ENCODE measurements at regions not wholly inside any gene's neighbourhood (a gene's known extent, or its start where the extent isn't known, plus 50 kb on each side); places are given as distances from the start of the nearest gene placed in this dataset.

GRCh38 chr2:12881952-12882351 lies 165.2 kb downstream of the TRIB2 start:
- no peak for TF ChIP-seq CTCF (IDR thresholded peaks at IDR 0.05; ENCODE audit: unreplicated experiment)
- no peak overlapping the region for H3K4me3 Mint-ChIP-seq (ENCODE audit: unreplicated experiment)
- peaks cover 3% of the 10 kb centered on the region for H3K4me1 Mint-ChIP-seq (ENCODE audit: unreplicated experiment)
- H3K36me3 Mint-ChIP-seq (ENCODE audit: low read depth, unreplicated experiment): no peaks in the 10 kb centered on the region
- H3K27ac Mint-ChIP-seq (ENCODE audit: unreplicated experiment): no peak overlapping the region
- no peaks in the 10 kb centered on the region for H3K27me3 Mint-ChIP-seq (ENCODE audit: unreplicated experiment)
- DNase-seq (ENCODE audit: low spot score): no peak
- no peaks in the 10 kb centered on the region for H3K9me3 Mint-ChIP-seq (ENCODE audit: unreplicated experiment)

- H3K36me3 Mint-ChIP-seq (ENCODE audit: low read depth, unreplicated experiment): no peaks in the 10 kb centered on the region
- H3K9me3 Mint-ChIP-seq (ENCODE audit: unreplicated experiment): no peaks in the 10 kb centered on the region
- H3K4me1 Mint-ChIP-seq (ENCODE audit: unreplicated experiment): peaks cover 3% of the 10 kb centered on the region
- no peak overlapping the region for H3K4me3 Mint-ChIP-seq (ENCODE audit: unreplicated experiment)
- no peaks in the 10 kb centered on the region for H3K27me3 Mint-ChIP-seq (ENCODE audit: unreplicated experiment)
- DNase-seq (ENCODE audit: low spot score): no peak
- no peak overlapping the region for H3K27ac Mint-ChIP-seq (ENCODE audit: unreplicated experiment)
- no peak for TF ChIP-seq CTCF (IDR thresholded peaks at IDR 0.05; ENCODE audit: unreplicated experiment)
These were observed 165.7 kb downstream of the TRIB2 start for GRCh38 chr2:12882393-12882792.

GRCh38 chr2:12883906-12884305 lies 167.2 kb downstream of the TRIB2 start:
- no peak for TF ChIP-seq CTCF (IDR thresholded peaks at IDR 0.05; ENCODE audit: unreplicated experiment)
- Mint-ChIP-seq H3K9me3 (ENCODE audit: unreplicated experiment) (no peaks in the 10 kb centered on the region), H3K4me3 (ENCODE audit: unreplicated experiment) (no peak overlapping the region), H3K36me3 (ENCODE audit: low read depth, unreplicated experiment) (no peaks in the 10 kb centered on the region), H3K4me1 (ENCODE audit: unreplicated experiment) (peaks cover 3% of the 10 kb centered on the region), H3K27ac (ENCODE audit: unreplicated experiment) (no peak overlapping the region), H3K27me3 (ENCODE audit: unreplicated experiment) (no peaks in the 10 kb centered on the region)
- no peak for DNase-seq (ENCODE audit: low spot score)

GRCh38 chr2:12884713-12885282 lies 168.1 kb downstream of the TRIB2 start:
- no peak for TF ChIP-seq CTCF (IDR thresholded peaks at IDR 0.05; ENCODE audit: unreplicated experiment)
- Mint-ChIP-seq H3K4me3 (ENCODE audit: unreplicated experiment) (no peak overlapping the region), H3K27me3 (ENCODE audit: unreplicated experiment) (no peaks in the 10 kb centered on the region), H3K9me3 (ENCODE audit: unreplicated experiment) (no peaks in the 10 kb centered on the region), H3K27ac (ENCODE audit: unreplicated experiment) (no peak overlapping the region), H3K4me1 (ENCODE audit: unreplicated experiment) (peaks cover 3% of the 10 kb centered on the region), H3K36me3 (ENCODE audit: low read depth, unreplicated experiment) (no peaks in the 10 kb centered on the region)
- no peak for DNase-seq (ENCODE audit: low spot score)

- TF ChIP-seq CTCF (IDR thresholded peaks at IDR 0.05; ENCODE audit: unreplicated experiment): no peak
- Mint-ChIP-seq H3K4me3 (ENCODE audit: unreplicated experiment) (no peak overlapping the region), H3K4me1 (ENCODE audit: unreplicated experiment) (no peaks in the 10 kb centered on the region), H3K36me3 (ENCODE audit: low read depth, unreplicated experiment) (no peaks in the 10 kb centered on the region), H3K9me3 (ENCODE audit: unreplicated experiment) (no peaks in the 10 kb centered on the region), H3K27me3 (ENCODE audit: unreplicated experiment) (no peaks in the 10 kb centered on the region), H3K27ac (ENCODE audit: unreplicated experiment) (no peak overlapping the region)
- no peak for DNase-seq (ENCODE audit: low spot score)
These were observed 173.3 kb downstream of the TRIB2 start for GRCh38 chr2:12890066-12890465.
